ENCODE measurements at regions not wholly inside any gene's neighbourhood (a gene's known extent, or its start where the extent isn't known, plus 50 kb on each side); places are given as distances from the start of the nearest gene placed in this dataset.
A peak's percentile ranks its signal among the peaks of the same experiment; 100 is the strongest.
"Not testable (repeated sequence)": the region's sequence is repeated elsewhere in the genome, so short reads cannot be mapped to it uniquely, and the experiment has no call there.

DNA sequence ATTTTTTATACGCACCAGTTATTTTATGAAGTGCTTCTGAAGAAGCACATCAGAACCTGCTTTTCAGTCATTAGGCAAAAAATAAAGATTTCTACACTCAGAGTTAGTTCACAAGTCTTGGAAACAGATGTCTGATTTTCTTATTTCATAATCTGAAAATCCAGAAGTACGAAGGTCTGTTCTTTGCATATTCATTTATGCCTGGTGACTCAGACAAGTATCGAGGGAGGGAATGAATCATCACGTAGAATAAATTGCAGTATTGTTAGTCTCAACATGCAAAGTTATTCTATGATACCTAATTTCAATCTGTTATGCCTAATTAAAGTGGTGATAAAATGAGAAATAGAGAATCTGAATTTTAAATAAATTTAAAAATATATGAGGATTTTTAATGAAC is 113.6 kb upstream of the SEM1 start:
- peak; percentile 23 for DNase-seq (ENCODE audit: low read depth)
- in situ Hi-C loops (cut with HindIII; ENCODE audit: low pct_unique_long_range_greater_than_20kb, low sequenced_read_pairs): no loop called here

GRCh38 chr7:96824686-96825085 is 115.0 kb upstream of the SEM1 start:
- in situ Hi-C loops (cut with HindIII; ENCODE audit: low pct_unique_long_range_greater_than_20kb, low sequenced_read_pairs): no loop called here
- no peak for DNase-seq (ENCODE audit: low read depth)

DNA sequence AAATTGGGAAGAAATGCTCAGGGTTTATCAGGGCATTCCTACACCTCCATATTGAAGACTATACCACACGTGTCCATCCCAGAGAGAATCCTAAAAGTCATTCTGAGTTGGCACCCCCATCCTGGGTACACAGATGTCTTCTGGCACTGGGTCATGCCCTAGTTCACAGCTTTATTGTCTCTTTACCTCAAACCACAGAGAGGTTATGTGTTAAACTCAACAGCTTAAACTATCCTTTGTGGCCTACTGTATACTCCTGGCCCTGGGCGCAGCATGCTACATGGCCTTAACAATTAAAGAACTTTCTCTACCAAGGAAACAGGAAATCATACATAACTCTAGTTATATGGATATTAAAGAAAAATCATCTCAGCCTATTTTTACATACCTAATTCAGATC is 115.6 kb upstream of the SEM1 start:
- in situ Hi-C loops (cut with HindIII; ENCODE audit: low pct_unique_long_range_greater_than_20kb, low sequenced_read_pairs): no loop called here
- no peak for DNase-seq (ENCODE audit: low read depth)

GRCh38 chr7:96826089-96826488 is 116.4 kb upstream of the SEM1 start:
- peak; percentile 19 for DNase-seq (ENCODE audit: low read depth)
- in situ Hi-C loops (cut with HindIII; ENCODE audit: low pct_unique_long_range_greater_than_20kb, low sequenced_read_pairs): no loop called here

GRCh38 chr7:96827701-96828100 is 118.1 kb upstream of the SEM1 start:
- no peak for DNase-seq (ENCODE audit: low read depth)
- in situ Hi-C loops (cut with HindIII; ENCODE audit: low pct_unique_long_range_greater_than_20kb, low sequenced_read_pairs): no loop called here

- in situ Hi-C loops (cut with HindIII; ENCODE audit: low pct_unique_long_range_greater_than_20kb, low sequenced_read_pairs): not testable (repeated sequence)
Observed at GRCh38 chr7:96829121-96829520, 119.5 kb upstream of the SEM1 start.

GRCh38 chr7:96831446-96831845 is 121.8 kb upstream of the SEM1 start:
- in situ Hi-C loops (cut with HindIII; ENCODE audit: low pct_unique_long_range_greater_than_20kb, low sequenced_read_pairs): no loop called here
- peak; percentile 56 for DNase-seq (ENCODE audit: low read depth)

More at GRCh38 chr7:96829121-96829520, 119.5 kb upstream of the SEM1 start:
- DNase-seq (ENCODE audit: low read depth): not testable (repeated sequence)

GRCh38 chr7:96832092-96832662 is 122.5 kb upstream of the SEM1 start:
- DNase-seq (ENCODE audit: low read depth): peak; percentile 56

DNA sequence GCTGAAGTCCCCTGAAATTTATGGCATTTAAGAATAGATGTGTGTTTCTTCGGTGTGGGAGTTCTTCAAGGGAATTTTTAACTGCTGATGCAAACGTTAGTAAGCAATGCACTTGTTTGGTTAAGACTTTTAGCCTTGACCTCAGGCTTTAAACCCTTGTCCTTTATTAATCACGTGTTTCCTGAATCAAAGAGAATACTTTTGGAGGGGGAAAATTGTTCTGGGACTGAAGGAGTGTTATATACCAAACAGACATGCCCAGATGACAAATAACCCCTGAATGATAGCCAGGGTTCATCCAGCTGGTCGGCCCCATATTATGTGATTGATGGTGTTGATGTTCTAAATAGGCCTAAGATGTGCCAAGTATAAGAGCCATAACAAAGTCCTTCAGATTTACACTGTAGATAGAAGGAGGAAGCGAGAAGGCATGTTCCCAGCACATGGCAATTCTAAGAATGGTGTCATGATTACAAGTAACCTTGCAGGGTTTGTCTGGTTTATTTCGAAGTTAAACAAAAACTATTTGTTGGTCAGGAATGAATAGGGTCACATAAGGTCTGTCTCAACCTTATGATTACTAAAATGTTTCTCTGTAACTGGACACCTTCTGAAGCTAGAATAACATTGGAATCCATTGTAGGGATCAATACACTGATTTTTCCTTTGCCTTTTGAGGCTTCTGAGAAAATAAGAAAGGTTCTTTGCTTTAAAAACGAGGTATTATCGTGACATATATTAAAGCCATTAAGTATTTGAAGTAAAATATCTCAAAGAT is 124.2 kb upstream of the SEM1 start:
- in situ Hi-C loops (cut with HindIII; ENCODE audit: low pct_unique_long_range_greater_than_20kb, low sequenced_read_pairs): no loop called here
- DNase-seq (ENCODE audit: low read depth): peak; percentile 86

More at GRCh38 chr7:96832092-96832662, 122.5 kb upstream of the SEM1 start:
- in situ Hi-C loops (cut with HindIII; ENCODE audit: low pct_unique_long_range_greater_than_20kb, low sequenced_read_pairs): no loop called here

- in situ Hi-C loops (cut with HindIII; ENCODE audit: low pct_unique_long_range_greater_than_20kb, low sequenced_read_pairs): no loop called here
- no peak for DNase-seq (ENCODE audit: low read depth)
Observed at GRCh38 chr7:96836456-96836855, 126.8 kb upstream of the SEM1 start.

- in situ Hi-C loops (cut with HindIII; ENCODE audit: low pct_unique_long_range_greater_than_20kb, low sequenced_read_pairs): no loop called here
- no peak for DNase-seq (ENCODE audit: low read depth)
Observed at GRCh38 chr7:96837593-96837992, 127.9 kb upstream of the SEM1 start.

GRCh38 chr7:96838481-96838880 is 128.8 kb upstream of the SEM1 start:
- in situ Hi-C loops (cut with HindIII; ENCODE audit: low pct_unique_long_range_greater_than_20kb, low sequenced_read_pairs): no loop called here
- no peak for DNase-seq (ENCODE audit: low read depth)

DNA sequence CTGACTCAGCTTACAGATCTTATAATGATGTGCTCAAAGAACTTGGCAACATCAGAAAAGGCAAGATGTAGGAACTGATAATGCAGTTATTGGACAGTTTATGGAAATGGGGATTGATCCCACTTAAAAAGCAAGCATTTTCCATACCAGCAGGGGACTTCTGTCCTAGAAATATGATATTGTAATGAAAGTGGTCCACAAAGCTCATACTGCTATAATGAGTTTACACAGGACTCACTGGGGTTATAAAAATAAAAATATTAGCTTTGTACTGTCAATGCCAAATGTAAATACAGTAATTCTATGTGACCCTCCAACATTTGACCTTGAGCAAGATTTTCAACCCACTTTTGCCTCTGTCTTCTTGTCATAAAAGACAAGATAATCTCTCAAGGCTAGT is 145.5 kb upstream of the SEM1 start:
- DNase-seq (ENCODE audit: low read depth): no peak
- in situ Hi-C loops (cut with HindIII; ENCODE audit: low pct_unique_long_range_greater_than_20kb, low sequenced_read_pairs): no loop called here

DNA sequence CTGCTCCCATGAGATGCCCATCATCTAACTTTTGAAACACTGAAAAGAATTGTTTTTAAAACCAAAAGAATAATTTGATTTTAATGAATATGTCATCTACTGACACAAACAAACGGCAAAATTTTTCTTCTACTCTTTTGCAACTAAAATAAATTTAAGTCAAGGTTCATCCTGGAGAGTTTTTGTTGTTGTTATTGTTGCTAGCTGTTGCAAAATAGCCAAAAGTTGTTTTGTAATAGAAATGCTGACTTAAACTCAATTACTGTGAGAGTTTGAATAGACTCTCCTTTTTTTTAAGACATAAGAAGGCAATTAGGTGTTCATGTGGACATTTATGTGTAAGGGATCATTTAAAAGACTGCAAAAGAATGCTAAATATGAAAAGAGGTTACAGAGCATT is 146.0 kb upstream of the SEM1 start:
- in situ Hi-C loops (cut with HindIII; ENCODE audit: low pct_unique_long_range_greater_than_20kb, low sequenced_read_pairs): no loop called here

DNA sequence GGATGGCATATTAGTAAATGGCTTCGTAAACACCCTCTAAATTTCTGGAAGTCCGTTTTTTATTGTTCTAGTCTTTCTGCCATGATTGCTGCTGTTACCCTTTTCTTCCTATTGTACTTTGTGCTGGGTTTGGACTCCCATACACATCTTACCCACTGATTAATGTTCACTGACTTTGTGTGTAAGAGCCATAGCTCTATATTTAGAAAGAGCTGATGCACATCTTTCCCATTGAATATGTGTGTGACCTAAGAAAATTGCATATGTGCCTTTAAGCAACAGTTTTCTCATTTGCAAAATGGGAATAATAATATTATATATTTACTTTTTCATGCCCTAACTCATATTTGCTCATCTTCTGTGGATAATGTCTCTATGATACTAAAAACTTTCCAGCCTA is 135.8 kb upstream of the DLX6 start:
- DNase-seq (ENCODE audit: low read depth): no peak
- in situ Hi-C loops (cut with HindIII; ENCODE audit: low pct_unique_long_range_greater_than_20kb, low sequenced_read_pairs): no loop called here

More for the DNA sequence above, 146.0 kb upstream of the SEM1 start:
- DNase-seq (ENCODE audit: low read depth): no peak

DNA sequence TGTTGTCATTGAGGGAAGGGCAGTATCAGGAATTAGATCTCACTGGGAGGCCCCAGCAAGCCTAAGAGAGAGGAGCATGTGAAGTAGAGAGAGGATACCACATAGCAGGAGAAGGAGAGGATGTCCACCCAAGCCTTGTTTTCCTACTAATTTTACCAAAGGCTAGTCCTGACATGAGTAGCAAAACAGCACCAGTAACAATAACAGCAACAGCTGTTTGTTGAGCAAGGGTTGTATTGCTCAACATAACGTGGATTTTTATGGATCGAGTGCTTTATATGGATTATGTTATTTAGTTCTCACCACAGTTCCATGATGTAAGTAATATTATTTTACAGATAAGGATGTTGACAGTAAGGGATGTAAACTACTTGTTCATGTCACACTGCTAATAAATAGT is 135.2 kb upstream of the DLX6 start:
- no peak for DNase-seq (ENCODE audit: low read depth)

GRCh38 chr7:96870934-96871333 is 134.4 kb upstream of the DLX6 start:
- no peak for DNase-seq (ENCODE audit: low read depth)
- in situ Hi-C loops (cut with HindIII; ENCODE audit: low pct_unique_long_range_greater_than_20kb, low sequenced_read_pairs): no loop called here

More for the DNA sequence above, 135.2 kb upstream of the DLX6 start:
- in situ Hi-C loops (cut with HindIII; ENCODE audit: low pct_unique_long_range_greater_than_20kb, low sequenced_read_pairs): no loop called here

DNA sequence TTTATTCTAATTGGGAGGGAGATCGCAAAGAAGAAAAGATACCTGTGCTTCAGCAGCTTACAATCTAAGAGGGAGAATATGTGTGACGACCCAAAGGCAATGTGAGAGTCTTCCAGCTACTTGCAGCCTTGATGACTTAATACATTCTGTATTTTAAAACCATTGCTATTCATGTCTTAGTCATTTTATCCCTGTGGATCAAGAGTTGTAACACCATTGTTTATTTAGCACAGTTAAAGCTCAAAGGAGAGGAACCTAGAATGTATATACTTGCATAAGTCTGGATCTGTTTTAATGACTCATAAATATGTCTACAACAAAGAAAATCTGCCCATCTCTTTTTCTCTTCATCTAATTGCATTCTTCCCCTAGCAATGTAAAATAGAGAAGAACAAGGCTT is 117.9 kb upstream of the DLX6 start:
- no peak for DNase-seq (ENCODE audit: low read depth)
- in situ Hi-C loops (cut with HindIII; ENCODE audit: low pct_unique_long_range_greater_than_20kb, low sequenced_read_pairs): no loop called here

DNA sequence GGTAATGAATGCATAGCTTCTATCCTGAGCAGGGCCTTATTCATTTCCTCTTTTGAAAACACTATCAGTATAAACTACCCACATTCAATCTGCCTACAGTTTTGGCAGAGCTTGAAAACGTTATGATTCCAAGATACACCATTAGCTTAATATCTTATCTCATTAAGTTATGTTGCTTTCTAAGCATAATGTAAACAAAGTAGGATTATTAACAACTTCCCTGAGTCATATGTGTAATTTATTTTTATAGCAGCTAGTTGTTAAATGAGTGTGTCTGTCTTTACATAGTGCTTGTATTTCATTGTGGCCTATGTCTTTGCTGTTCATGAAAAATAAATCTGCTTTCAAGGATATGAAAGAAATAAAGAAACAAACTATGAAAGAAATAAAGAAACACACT is 106.2 kb upstream of the DLX6 start:
- in situ Hi-C loops (cut with HindIII; ENCODE audit: low pct_unique_long_range_greater_than_20kb, low sequenced_read_pairs): no loop called here
- DNase-seq (ENCODE audit: low read depth): no peak
